ENCODE measurements at regions not wholly inside any gene's neighbourhood (a gene's known extent, or its start where the extent isn't known, plus 50 kb on each side); places are given as distances from the start of the nearest gene placed in this dataset.

DNA sequence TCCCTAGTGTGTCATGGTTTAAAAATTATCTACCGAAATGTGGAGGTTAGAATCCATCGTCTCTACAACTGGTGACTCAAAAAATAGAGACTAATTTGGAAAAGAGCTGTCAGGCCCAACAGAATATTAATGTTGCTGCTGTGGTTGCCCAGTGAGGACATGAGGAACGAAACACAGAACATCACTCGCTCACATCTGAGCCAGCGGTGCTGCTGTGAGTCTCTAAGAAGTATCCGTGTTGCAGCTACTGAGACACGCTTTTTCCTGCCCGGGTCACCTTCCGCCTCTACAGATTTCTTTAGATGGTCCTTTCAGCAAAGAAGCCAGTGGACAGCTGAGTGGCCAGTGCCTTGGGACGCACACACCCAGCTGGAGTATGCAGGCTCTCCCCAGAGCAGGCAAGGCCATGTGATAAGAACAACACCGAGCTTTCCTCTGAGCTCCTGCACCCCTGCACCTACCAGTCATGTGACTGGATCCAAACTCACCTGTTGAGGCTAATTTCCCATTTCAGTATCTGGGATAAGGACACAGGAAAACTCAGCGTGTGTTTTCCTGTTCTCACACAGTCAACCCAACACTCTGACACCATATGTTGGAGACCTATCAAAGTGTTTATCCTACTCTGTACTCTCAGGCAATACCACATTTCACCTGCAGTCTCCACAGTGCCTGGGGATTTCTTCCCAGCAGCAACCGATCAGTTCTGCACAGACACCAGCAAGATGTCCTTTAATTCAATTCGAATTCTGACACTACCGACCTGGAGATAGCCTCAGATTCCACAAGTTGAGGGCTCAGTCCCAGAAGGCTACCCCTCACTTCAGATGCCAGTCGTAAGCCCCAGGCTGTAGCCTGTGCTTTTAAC, 119.0 kb upstream of the RPS6KA2 start:
- no peaks in the 10 kb centered on the region for H3K27me3 ChIP-seq (ENCODE audit: control insufficient read depth, insufficient read depth, low read length, poor library complexity, severe bottlenecking)
- no peak overlapping the region for H3K4me3 ChIP-seq (ENCODE audit: insufficient read depth, low read depth, low read length)
- no peaks in the 10 kb centered on the region for H3K36me3 ChIP-seq (ENCODE audit: control insufficient read depth, insufficient read depth, low read length)
- H3K27ac ChIP-seq (ENCODE audit: insufficient read depth, low read depth, low read length, poor library complexity, severe bottlenecking), result no peak overlapping the region
- H3K9me3 ChIP-seq (ENCODE audit: control insufficient read depth, low read length), result no peaks in the 10 kb centered on the region
- WGBS, 2 experiments, result 93% methylated on average over 16 of the region's 16 CpGs
- peaks cover 24% of the 10 kb centered on the region for H3K4me1 ChIP-seq (ENCODE audit: control insufficient read depth, insufficient read depth, low read length)

DNA sequence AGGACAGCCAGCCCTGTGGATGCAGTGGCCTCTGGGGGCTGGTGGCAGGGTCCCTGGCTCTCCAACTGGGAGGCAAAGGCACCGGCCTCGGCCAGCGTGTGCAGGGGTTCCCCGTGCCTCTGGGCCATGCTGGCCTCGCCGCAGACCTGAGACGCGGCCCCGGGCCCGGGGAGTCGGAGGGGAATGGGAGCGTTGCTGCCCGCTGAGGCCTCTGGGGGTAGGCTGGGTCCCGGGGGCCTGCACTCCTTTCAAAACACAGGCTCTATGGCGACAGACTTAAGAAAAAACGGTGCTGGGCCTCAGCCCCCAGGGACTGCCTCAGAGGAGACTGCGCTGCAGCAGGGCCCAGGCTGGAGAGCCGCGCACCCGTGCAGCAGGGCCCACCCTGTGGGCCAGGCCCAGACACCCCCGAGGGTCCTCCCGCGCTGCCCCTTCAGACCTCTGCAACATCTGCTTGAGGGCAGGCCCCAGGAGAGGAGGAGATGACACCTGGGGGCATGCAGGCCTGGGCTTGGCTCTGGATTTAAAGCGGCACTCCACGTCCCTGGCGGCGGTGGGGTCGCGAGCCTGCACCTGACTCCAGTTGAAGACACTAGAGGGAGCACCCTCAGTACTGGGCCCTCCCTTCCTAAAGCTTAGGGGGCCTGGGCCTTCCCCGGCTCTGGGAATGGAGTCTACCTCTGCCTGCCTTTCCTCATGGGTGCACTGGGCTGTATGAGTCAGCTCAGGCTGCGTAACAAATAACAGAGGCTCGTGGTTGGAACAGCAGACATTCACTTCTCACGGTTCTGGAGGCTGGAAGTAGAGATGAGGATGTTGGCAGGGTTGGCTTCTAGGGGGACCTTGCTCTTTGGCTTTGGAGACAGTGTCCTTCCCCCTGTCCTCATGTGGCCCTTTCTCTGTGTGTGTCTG, 117.4 kb upstream of the RPS6KA2 start:
- Histone ChIP-seq H3K4me1 (ENCODE audit: control insufficient read depth, insufficient read depth, low read length) (peaks cover 15% of the 10 kb centered on the region), H3K27me3 (ENCODE audit: control insufficient read depth, insufficient read depth, low read length, poor library complexity, severe bottlenecking) (no peaks in the 10 kb centered on the region), H3K36me3 (ENCODE audit: control insufficient read depth, insufficient read depth, low read length) (no peaks in the 10 kb centered on the region), H3K4me3 (ENCODE audit: insufficient read depth, low read depth, low read length) (no peak overlapping the region), H3K27ac (ENCODE audit: insufficient read depth, low read depth, low read length, poor library complexity, severe bottlenecking) (no peak overlapping the region), H3K9me3 (ENCODE audit: control insufficient read depth, low read length) (no peaks in the 10 kb centered on the region)
- 92 to 95% methylated on average over 33 of the region's 33 CpGs for WGBS, 2 experiments

DNA sequence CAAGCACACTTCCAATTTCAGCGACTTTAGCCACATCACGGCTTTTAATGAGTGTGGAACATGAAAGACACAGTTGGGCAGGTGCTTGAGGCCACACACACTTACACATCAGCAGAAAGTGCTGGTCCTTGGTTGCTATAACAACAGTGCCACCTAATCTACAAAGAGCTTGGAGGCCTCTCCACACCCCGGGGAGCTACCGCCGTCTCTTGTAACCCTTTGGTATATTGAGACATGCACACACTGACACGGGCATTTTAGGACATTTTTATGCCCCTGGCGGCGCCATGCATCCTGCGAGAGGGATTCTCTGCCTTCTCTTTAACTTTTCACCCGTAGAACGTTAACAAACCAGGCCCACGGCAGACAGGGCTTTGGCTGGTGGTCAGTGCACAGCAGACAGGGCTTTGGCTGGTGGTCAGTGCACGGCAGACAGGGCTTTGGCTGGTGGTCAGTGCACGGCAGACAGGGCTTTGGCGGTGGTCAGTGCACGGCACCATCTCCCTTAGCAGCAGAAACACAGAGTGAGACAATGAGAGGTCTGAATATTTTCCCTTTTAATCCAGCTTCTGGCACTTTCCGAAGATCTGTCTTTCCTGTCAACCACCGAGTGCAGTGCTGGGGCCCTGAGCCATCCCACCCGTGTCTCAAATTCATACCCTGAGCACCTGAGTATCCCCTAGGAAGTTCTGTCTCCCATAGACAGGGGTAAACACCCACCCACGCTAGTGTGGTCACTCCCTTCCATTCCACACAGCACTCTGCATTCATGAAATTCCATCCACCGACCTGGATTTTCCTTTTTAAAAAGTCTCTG, 116.6 kb upstream of the RPS6KA2 start:
- WGBS, 2 experiments, result 90% methylated on average over 21 of the region's 21 CpGs
- H3K27ac ChIP-seq (ENCODE audit: insufficient read depth, low read depth, low read length, poor library complexity, severe bottlenecking), result no peak overlapping the region

GRCh38 chr6:166742981-166743380, 115.9 kb upstream of the RPS6KA2 start:
- no peak overlapping the region for H3K4me3 ChIP-seq (ENCODE audit: insufficient read depth, low read depth, low read length)
- H3K27ac ChIP-seq (ENCODE audit: insufficient read depth, low read depth, low read length, poor library complexity, severe bottlenecking), result no peak overlapping the region
- H3K27me3 ChIP-seq (ENCODE audit: control insufficient read depth, insufficient read depth, low read length, poor library complexity, severe bottlenecking), result no peaks in the 10 kb centered on the region
- no peaks in the 10 kb centered on the region for H3K9me3 ChIP-seq (ENCODE audit: control insufficient read depth, low read length)
- H3K4me1 ChIP-seq (ENCODE audit: control insufficient read depth, insufficient read depth, low read length), result peaks cover 12% of the 10 kb centered on the region
- WGBS, 2 experiments, result 93 to 95% methylated on average over 7 of the region's 7 CpGs
- H3K36me3 ChIP-seq (ENCODE audit: control insufficient read depth, insufficient read depth, low read length), result no peaks in the 10 kb centered on the region

More for the DNA sequence above, 116.6 kb upstream of the RPS6KA2 start:
- Histone ChIP-seq H3K36me3 (ENCODE audit: control insufficient read depth, insufficient read depth, low read length) (no peaks in the 10 kb centered on the region), H3K9me3 (ENCODE audit: control insufficient read depth, low read length) (no peaks in the 10 kb centered on the region), H3K27me3 (ENCODE audit: control insufficient read depth, insufficient read depth, low read length, poor library complexity, severe bottlenecking) (no peaks in the 10 kb centered on the region), H3K4me3 (ENCODE audit: insufficient read depth, low read depth, low read length) (no peak overlapping the region), H3K4me1 (ENCODE audit: control insufficient read depth, insufficient read depth, low read length) (peaks cover 15% of the 10 kb centered on the region)

DNA sequence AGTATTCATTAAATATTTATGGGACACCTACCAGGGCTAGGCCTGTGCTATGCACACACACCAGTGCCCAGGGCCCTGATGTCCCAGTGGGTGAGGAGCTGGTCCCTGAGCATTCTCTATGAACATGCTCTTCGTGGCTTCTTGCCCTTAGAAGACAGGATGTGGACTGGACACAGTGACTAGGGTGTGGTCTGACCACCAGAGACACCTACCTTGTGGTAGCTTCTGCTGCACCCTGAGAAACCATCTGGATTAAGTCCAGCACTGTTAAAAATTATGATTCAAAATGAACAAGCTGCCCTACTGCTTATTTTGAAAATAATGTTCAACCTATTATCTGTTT, 112.9 kb upstream of the RPS6KA2 start:
- no peak overlapping the region for H3K4me3 ChIP-seq (ENCODE audit: insufficient read depth, low read depth, low read length)
- no peaks in the 10 kb centered on the region for H3K27me3 ChIP-seq (ENCODE audit: control insufficient read depth, insufficient read depth, low read length, poor library complexity, severe bottlenecking)
- H3K9me3 ChIP-seq (ENCODE audit: control insufficient read depth, low read length), result no peaks in the 10 kb centered on the region
- 95 to 96% methylated on average over 1 of the region's 1 CpG for WGBS, 2 experiments
- no peaks in the 10 kb centered on the region for H3K36me3 ChIP-seq (ENCODE audit: control insufficient read depth, insufficient read depth, low read length)
- H3K4me1 ChIP-seq (ENCODE audit: control insufficient read depth, insufficient read depth, low read length), result peaks cover 6% of the 10 kb centered on the region
- H3K27ac ChIP-seq (ENCODE audit: insufficient read depth, low read depth, low read length, poor library complexity, severe bottlenecking), result no peak overlapping the region

- Histone ChIP-seq H3K9me3 (ENCODE audit: control insufficient read depth, low read length) (no peaks in the 10 kb centered on the region), H3K27ac (ENCODE audit: insufficient read depth, low read depth, low read length, poor library complexity, severe bottlenecking) (no peak overlapping the region), H3K27me3 (ENCODE audit: control insufficient read depth, insufficient read depth, low read length, poor library complexity, severe bottlenecking) (no peaks in the 10 kb centered on the region), H3K4me3 (ENCODE audit: insufficient read depth, low read depth, low read length) (no peak overlapping the region), H3K36me3 (ENCODE audit: control insufficient read depth, insufficient read depth, low read length) (no peaks in the 10 kb centered on the region), H3K4me1 (ENCODE audit: control insufficient read depth, insufficient read depth, low read length) (peaks cover 6% of the 10 kb centered on the region)
- WGBS, 2 experiments, result 91 to 95% methylated on average over 18 of the region's 18 CpGs
Measured at GRCh38 chr6:166739117-166739975, 112.3 kb upstream of the RPS6KA2 start.

DNA sequence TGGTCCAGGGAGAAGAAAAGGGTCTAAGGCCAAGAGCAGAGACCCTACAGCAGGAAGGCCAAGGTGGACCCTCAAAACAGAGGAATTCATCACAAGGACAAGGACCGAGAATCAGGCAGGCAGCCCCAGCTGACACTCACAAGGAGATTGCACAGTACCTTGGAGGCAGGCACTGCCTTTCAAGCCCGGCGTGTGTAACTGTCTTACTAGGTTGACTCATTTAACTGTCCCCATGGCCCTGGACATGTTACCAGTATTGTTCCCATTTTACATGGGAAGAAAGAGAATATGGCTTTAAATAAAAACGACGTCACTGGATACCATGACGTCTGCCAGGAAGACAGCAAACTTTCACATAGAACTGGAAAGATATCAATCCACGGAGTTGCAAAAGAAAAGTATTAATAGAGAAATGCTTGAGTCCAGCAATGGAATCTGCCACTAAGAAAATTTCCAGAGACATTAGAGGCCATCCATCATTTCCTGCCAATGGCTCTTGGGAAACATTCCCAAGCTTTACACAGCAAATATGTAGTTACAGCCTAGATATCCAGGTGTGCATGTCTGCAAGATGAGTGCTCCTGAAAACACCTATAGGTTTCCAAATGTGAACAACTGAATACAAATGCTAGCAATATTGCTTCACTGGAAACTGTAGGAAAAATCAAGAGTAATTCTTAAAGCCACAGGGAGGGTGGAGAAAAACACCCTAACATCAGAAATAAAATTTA, 111.5 kb upstream of the RPS6KA2 start:
- Histone ChIP-seq H3K4me1 (ENCODE audit: control insufficient read depth, insufficient read depth, low read length) (no peaks in the 10 kb centered on the region), H3K27ac (ENCODE audit: insufficient read depth, low read depth, low read length, poor library complexity, severe bottlenecking) (no peak overlapping the region), H3K9me3 (ENCODE audit: control insufficient read depth, low read length) (no peaks in the 10 kb centered on the region), H3K27me3 (ENCODE audit: control insufficient read depth, insufficient read depth, low read length, poor library complexity, severe bottlenecking) (no peaks in the 10 kb centered on the region), H3K4me3 (ENCODE audit: insufficient read depth, low read depth, low read length) (no peak overlapping the region), H3K36me3 (ENCODE audit: control insufficient read depth, insufficient read depth, low read length) (no peaks in the 10 kb centered on the region)
- 94 to 96% methylated on average over 7 of the region's 7 CpGs for WGBS, 2 experiments

GRCh38 chr6:166737261-166737660, 110.2 kb upstream of the RPS6KA2 start:
- no peak overlapping the region for H3K27ac ChIP-seq (ENCODE audit: insufficient read depth, low read depth, low read length, poor library complexity, severe bottlenecking)

DNA sequence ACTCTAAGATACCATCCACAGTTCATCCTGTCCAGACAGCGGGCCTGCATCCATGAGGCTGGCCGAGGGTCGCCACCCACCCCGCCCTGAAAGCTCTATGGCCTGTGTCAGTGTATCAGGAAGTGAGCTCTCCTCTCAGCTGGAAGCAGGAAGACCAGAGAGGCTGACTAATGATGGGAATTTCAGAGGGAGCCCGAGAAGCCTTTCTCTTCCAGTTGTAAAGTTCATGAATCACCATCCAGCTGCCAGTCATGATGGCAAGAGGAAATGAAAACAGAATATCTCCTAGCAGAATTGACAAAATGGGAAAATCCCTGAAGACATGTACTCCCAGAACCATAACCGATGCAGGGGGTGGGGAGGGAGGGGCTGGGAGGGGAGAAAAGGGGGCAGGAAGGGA, 109.6 kb upstream of the RPS6KA2 start:
- no peaks in the 10 kb centered on the region for H3K4me1 ChIP-seq (ENCODE audit: control insufficient read depth, insufficient read depth, low read length)
- H3K4me3 ChIP-seq (ENCODE audit: insufficient read depth, low read depth, low read length), result no peak overlapping the region
- H3K36me3 ChIP-seq (ENCODE audit: control insufficient read depth, insufficient read depth, low read length), result no peaks in the 10 kb centered on the region
- H3K27ac ChIP-seq (ENCODE audit: insufficient read depth, low read depth, low read length, poor library complexity, severe bottlenecking), result no peak overlapping the region
- H3K9me3 ChIP-seq (ENCODE audit: control insufficient read depth, low read length), result no peaks in the 10 kb centered on the region
- no peaks in the 10 kb centered on the region for H3K27me3 ChIP-seq (ENCODE audit: control insufficient read depth, insufficient read depth, low read length, poor library complexity, severe bottlenecking)
- 64 to 80% methylated on average over 6 of the region's 6 CpGs for WGBS, 2 experiments

More at GRCh38 chr6:166737261-166737660, 110.2 kb upstream of the RPS6KA2 start:
- 88 to 89% methylated on average over 7 of the region's 7 CpGs for WGBS, 2 experiments
- Histone ChIP-seq H3K36me3 (ENCODE audit: control insufficient read depth, insufficient read depth, low read length) (no peaks in the 10 kb centered on the region), H3K27me3 (ENCODE audit: control insufficient read depth, insufficient read depth, low read length, poor library complexity, severe bottlenecking) (no peaks in the 10 kb centered on the region), H3K4me1 (ENCODE audit: control insufficient read depth, insufficient read depth, low read length) (no peaks in the 10 kb centered on the region), H3K9me3 (ENCODE audit: control insufficient read depth, low read length) (no peaks in the 10 kb centered on the region), H3K4me3 (ENCODE audit: insufficient read depth, low read depth, low read length) (no peak overlapping the region)

Data from ectodermal cell (in vitro differentiated cells).